Activated naive CD8-positive, alpha-beta T cell treated with anti-CD3 and anti-CD28 coated beads for 36 hours (primary cell): ENCODE measurements at regions not wholly inside any gene's neighbourhood (a gene's known extent, or its start where the extent isn't known, plus 50 kb on each side); places are given as distances from the start of the nearest gene placed in this dataset.

Experiments
- DNase-seq: peaks from one replicate; pipeline ENCODE4 v3.0.0; 2021
- H3K27ac Mint-ChIP-seq: one replicate; pipeline ENCODE4 v1.8.0; 2022; ENCODE audit warnings: mild to moderate bottlenecking, moderate library complexity, mixed read lengths
- H3K27me3 Mint-ChIP-seq: one replicate; pipeline ENCODE4 v1.8.0; 2022; ENCODE audit warnings: mild to moderate bottlenecking, mixed read lengths
- H3K36me3 Mint-ChIP-seq: one replicate; pipeline ENCODE4 v1.8.0; 2021; ENCODE audit warnings: mild to moderate bottlenecking, mixed read lengths
- H3K4me1 Mint-ChIP-seq: one replicate; pipeline ENCODE4 v1.8.0; 2021; ENCODE audit warnings: mixed read lengths
- H3K4me3 Mint-ChIP-seq: one replicate; pipeline ENCODE4 v1.8.0; 2022; ENCODE audit warnings: mild to moderate bottlenecking, moderate library complexity, mixed read lengths
- H3K9me3 Mint-ChIP-seq: one replicate; pipeline ENCODE4 v1.8.0; 2022; ENCODE audit warnings: mixed read lengths

DNA sequence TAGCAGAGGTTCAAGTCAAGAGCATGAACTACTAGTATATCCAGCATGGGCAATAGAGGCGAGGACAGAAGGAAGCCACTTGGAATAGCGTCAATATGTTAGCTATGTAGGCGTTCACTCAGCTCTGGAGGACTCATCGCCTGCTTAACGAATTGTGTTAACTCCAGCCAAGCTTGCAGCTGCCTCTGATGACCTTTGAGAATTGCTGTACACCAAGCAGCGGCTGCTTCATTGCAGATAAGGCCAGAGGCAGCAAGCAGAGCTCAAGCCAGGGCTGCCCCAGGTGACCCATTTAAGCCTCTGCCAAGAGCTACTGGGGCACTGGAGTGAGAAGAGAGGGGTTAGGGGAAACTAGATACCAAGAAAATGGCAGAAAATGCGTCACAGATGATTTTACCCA, 160.2 kb upstream of the IGFBP7 start:
- H3K4me3 Mint-ChIP-seq: no peak overlapping the region
- no peak for DNase-seq
- no peaks in the 10 kb centered on the region for H3K4me1 Mint-ChIP-seq
- no peak overlapping the region for H3K27ac Mint-ChIP-seq
- H3K36me3 Mint-ChIP-seq: no peaks in the 10 kb centered on the region
- no peaks in the 10 kb centered on the region for H3K9me3 Mint-ChIP-seq
- H3K27me3 Mint-ChIP-seq: peaks cover 5% of the 10 kb centered on the region

DNA sequence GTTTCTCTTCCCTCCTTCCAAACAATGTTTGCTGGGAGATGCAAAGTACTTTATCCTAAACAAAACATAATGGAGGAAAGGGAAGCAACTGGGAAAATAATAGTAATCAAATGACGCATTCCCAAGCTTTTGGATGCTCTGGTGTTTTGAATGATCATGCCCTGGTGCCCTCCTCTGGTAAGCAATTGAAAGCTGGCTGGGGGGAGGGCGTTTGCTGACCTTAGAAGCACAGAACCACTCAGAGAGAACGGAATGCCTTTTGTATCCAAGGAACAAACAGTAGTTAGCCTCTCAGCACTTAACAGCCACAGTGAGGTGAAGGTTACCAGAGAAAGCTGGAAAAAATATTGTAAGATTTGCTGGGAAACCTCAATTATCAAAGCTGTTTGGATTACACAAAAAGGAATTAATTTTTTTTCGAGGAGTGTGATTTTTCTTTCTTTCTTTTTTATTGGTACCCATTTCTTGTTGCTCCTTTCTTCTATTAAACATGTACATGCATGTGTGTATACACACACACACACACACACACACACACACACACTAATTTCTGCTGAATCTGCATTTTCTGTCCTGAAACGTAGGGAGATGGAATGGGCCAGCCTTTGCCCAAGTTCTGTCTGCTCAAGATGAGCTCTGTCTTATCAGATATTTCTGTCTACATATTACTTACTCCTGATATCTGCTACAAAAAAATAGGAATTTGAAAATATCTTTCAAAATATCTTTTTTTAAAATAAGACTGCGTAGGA, 155.8 kb upstream of the IGFBP7 start:
- Mint-ChIP-seq H3K4me3 (no peak overlapping the region), H3K36me3 (no peaks in the 10 kb centered on the region), H3K27ac (no peak overlapping the region), H3K27me3 (peaks cover 13% of the 10 kb centered on the region), H3K9me3 (peaks cover 4% of the 10 kb centered on the region), H3K4me1 (no peaks in the 10 kb centered on the region)
- no peak for DNase-seq

DNA sequence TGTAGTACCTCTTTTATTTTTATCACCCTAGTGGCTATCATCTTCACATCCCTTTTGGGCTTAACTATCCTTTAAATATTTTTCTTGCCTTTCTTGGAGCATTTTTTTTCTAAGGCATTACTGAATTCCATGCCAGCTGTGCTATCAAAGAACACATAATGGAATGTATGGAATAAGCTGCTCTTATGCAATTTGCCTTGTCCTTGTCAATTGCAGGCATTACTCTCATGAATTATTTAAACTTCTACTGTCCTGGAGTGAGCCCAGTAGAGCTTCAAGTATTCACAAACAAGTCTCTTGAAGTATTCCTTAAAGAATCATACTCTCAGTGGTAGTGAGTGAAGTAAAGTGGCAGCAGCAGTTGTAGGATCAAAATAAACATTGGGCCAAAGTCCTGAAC, 144.6 kb upstream of the IGFBP7 start:
- Mint-ChIP-seq H3K9me3 (peaks cover 14% of the 10 kb centered on the region), H3K27ac (no peak overlapping the region), H3K4me3 (no peak overlapping the region), H3K36me3 (no peaks in the 10 kb centered on the region), H3K27me3 (no peaks in the 10 kb centered on the region), H3K4me1 (no peaks in the 10 kb centered on the region)
- no peak for DNase-seq

DNA sequence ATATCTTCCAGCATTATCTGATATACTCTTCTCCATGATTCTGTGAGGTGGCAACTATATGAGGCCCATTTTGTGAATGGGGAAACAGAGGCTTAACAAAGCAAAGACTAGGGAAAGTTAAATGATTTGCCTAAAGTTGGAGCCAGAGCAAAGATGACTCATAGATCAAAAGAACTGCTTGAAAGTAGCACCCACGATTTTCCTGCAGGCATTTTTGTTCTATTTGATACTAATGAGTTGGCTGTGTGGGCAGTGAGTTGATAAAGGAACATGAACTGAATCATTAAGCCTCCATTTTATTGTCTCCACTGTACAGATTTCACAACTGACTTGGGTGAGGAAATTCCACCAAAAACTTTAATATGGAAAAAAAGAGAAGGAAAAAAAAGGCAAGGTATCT, 138.9 kb upstream of the IGFBP7 start:
- Mint-ChIP-seq H3K27ac (no peak overlapping the region), H3K4me3 (no peak overlapping the region), H3K27me3 (peaks cover 13% of the 10 kb centered on the region), H3K36me3 (no peaks in the 10 kb centered on the region), H3K9me3 (peaks cover 3% of the 10 kb centered on the region), H3K4me1 (no peaks in the 10 kb centered on the region)
- no peak for DNase-seq

DNA sequence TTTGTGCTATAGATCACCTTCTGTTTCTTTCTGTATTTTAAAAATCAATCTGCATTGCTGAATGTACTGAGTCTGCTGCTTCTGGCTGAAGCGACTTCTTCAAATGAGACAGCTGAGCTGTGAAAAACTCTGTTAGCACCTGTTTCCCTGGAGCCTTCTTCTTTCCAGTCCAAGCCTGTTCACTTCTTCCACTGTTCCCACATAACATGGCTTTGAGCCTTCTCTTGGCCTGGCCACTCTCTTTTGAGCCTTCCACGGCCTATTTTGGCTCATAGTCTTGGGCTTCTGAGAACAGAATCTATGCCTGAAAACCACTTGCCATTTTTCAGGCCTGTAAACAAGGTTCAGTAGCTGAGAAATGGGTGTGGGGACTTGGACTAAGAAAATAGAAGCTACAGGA, 132.9 kb upstream of the IGFBP7 start:
- no peak for DNase-seq
- peaks cover 3% of the 10 kb centered on the region for H3K9me3 Mint-ChIP-seq

DNA sequence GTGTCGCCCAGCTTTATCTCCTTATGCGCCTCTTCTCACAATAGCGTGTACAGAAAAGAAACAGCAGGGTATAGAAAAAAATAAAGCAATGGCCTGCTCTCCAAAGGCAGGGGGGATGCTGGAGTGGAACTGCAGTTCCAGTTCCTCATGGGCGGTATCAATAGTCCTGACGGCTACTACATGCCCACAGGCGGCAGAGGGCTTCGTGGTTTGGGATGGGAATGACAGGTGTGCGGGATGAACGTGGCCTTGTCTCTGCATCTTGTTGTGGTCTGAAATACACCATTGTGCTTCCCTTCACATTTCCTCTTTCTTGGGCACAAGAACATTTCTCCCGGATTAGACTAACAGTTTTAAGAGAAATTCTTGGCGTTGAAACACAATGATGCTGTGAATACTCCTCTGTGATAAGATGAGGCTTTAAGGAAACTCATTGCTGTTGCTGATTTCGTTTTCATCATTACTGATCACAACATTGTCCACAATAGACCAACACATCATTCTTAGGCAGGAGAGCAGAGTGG, 124.1 kb upstream of the IGFBP7 start:
- Mint-ChIP-seq H3K36me3 (no peaks in the 10 kb centered on the region), H3K4me3 (no peak overlapping the region), H3K27me3 (no peaks in the 10 kb centered on the region), H3K4me1 (no peaks in the 10 kb centered on the region), H3K27ac (no peak overlapping the region), H3K9me3 (no peaks in the 10 kb centered on the region)
- DNase-seq: no peak

More for the DNA sequence above, 132.9 kb upstream of the IGFBP7 start:
- Mint-ChIP-seq H3K4me1 (no peaks in the 10 kb centered on the region), H3K36me3 (no peaks in the 10 kb centered on the region), H3K4me3 (no peak overlapping the region), H3K27me3 (peaks cover 18% of the 10 kb centered on the region), H3K27ac (no peak overlapping the region)

DNA sequence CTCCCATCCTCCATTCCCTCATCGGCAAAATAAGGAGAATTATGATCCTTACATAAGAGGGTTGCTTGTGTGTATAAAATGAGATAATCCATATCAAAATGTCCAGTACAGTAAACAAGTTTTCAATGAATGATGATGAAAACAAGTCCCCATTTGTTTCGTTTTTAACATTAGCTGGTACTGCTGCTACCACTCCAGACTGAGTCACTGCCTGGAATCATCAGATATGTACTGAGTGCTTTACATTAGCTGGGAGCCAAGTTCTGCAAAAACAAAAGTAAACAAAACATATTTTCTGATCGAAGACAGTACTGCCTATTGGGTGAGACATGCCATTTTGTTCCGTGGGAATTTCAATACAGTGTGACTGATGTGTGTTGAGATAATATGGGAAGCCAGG, 123.2 kb upstream of the IGFBP7 start:
- peaks cover 3% of the 10 kb centered on the region for H3K27me3 Mint-ChIP-seq
- no peak for DNase-seq
- H3K27ac Mint-ChIP-seq: no peak overlapping the region
- H3K4me1 Mint-ChIP-seq: no peaks in the 10 kb centered on the region
- H3K36me3 Mint-ChIP-seq: no peaks in the 10 kb centered on the region
- no peak overlapping the region for H3K4me3 Mint-ChIP-seq
- H3K9me3 Mint-ChIP-seq: no peaks in the 10 kb centered on the region

DNA sequence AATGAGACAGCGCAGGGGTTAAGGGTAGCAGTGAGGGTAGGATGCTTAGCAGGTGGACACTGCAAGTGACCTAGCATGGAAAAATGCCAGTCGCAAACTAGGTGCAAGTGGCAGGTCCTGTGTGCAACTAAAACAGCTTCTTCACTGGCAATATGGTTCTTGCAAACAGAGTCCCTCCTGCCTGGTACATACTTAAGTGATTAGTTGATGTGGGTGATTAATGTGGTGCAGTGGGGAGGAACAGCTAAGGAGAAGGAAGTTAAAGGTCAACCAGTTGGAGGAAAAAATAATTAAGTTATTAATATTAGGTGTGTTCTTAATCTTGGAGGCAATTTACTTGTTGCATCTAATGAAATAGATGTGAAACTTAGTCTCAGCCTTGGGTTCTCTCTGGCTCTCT, 121.6 kb upstream of the IGFBP7 start:
- peaks cover 14% of the 10 kb centered on the region for H3K27me3 Mint-ChIP-seq

DNA sequence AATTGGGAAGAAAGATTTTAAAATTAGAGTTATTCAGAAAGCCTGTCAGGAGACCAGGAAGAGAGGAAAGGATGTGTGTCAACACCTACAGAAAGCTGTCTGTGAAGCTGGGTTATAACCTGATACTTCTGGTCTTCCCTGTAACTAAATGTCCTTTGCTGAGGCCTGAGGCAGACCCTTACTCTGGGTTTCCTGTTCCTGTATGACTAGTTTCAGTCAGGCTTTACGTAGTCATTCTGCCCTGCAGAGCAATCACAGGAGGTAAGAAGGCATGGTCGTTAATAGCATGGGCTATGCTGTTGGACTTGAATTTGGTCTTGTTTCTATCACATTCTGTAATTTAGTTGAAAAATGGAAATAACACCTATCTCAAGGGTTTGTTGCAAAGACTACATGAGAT, 110.5 kb upstream of the IGFBP7 start:
- Mint-ChIP-seq H3K4me3 (no peak overlapping the region), H3K9me3 (no peaks in the 10 kb centered on the region), H3K4me1 (no peaks in the 10 kb centered on the region), H3K27me3 (no peaks in the 10 kb centered on the region), H3K27ac (no peak overlapping the region), H3K36me3 (no peaks in the 10 kb centered on the region)
- no peak for DNase-seq

More for the DNA sequence above, 121.6 kb upstream of the IGFBP7 start:
- no peaks in the 10 kb centered on the region for H3K9me3 Mint-ChIP-seq
- H3K27ac Mint-ChIP-seq: no peak overlapping the region
- DNase-seq: no peak
- H3K36me3 Mint-ChIP-seq: no peaks in the 10 kb centered on the region
- H3K4me3 Mint-ChIP-seq: no peak overlapping the region
- no peaks in the 10 kb centered on the region for H3K4me1 Mint-ChIP-seq

DNA sequence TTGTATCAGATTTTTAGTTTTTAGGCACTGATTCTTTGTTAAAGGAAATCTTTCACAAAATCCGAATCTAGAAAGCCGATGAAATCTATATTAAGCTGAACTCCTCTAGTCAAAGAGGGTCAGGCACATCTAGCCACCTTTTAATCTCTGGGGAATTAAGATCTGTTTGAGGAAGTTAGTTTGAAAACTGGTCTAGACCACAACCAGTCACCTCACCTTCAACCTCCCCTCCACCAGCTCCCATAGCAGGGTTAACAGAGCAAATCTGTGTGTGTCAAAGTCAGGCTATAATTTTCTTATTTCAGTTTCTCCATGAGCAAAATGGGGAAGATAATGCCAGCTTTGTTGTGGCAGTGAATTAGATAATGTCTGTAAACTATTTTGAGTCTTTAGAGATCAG, 110.0 kb upstream of the IGFBP7 start:
- no peaks in the 10 kb centered on the region for H3K27me3 Mint-ChIP-seq
- H3K27ac Mint-ChIP-seq: no peak overlapping the region
- H3K36me3 Mint-ChIP-seq: no peaks in the 10 kb centered on the region
- H3K4me3 Mint-ChIP-seq: no peak overlapping the region
- no peak for DNase-seq
- no peaks in the 10 kb centered on the region for H3K4me1 Mint-ChIP-seq
- no peaks in the 10 kb centered on the region for H3K9me3 Mint-ChIP-seq

DNA sequence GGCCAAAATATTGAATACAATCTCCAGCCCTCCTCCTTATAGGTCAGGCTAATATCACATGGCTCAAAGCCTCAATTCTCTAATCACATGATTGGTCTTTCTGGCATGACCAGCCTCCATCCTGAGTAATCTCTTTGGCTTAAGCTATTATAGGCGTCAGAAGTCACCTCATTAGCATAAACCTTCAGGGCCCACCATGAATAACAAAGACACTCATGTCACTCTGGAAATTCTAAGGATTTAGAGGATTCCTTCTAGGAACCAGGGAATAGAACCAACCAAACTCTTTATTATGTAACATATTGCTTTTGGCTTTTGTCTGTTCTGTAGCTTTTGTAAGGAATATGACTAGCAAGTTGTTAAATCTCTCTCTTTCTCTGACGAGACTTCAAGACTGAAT, 109.2 kb upstream of the IGFBP7 start:
- H3K27ac Mint-ChIP-seq: no peak overlapping the region
- no peaks in the 10 kb centered on the region for H3K27me3 Mint-ChIP-seq
- H3K4me1 Mint-ChIP-seq: no peaks in the 10 kb centered on the region
- H3K4me3 Mint-ChIP-seq: no peak overlapping the region
- H3K9me3 Mint-ChIP-seq: no peaks in the 10 kb centered on the region
- DNase-seq: no peak
- H3K36me3 Mint-ChIP-seq: no peaks in the 10 kb centered on the region

DNA sequence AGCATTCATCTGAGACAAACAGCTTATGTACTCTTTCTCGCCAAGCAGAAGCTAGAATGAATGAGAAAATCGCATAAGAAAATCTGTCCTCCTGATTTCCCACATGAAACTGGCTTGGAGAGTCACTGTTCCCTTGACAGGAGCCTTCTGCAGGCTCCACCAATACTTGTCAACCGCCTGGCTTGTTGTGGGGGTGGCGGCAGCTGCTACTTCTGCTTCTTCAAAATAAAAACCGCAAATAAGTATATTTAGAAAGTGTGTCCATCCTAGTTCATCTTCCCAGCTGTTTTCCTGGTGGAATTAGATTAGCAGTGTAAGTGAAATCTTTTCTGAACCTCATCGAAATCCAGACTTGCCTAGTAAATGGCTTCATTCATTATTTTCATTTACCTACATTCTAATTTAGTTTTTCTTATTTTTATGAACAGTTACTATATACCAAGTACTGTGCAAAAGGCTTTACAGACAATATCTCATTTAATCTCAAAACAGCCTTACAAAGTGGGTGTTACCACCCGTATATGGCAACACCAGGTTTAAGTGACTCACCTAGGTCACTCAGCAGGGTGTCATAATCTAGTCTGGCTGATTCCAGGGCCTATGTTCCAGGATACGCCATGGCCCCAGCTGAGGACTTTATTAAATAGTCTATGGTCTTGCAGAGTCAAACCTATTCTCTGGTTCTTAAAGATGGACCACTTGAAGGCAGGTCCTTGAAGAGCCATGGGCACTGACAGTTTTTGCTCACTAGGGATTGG, 104.6 kb upstream of the IGFBP7 start:
- H3K4me1 Mint-ChIP-seq: no peaks in the 10 kb centered on the region
- H3K4me3 Mint-ChIP-seq: no peak overlapping the region
- H3K36me3 Mint-ChIP-seq: no peaks in the 10 kb centered on the region
- H3K9me3 Mint-ChIP-seq: no peaks in the 10 kb centered on the region
- no peak for DNase-seq
- no peak overlapping the region for H3K27ac Mint-ChIP-seq
- no peaks in the 10 kb centered on the region for H3K27me3 Mint-ChIP-seq

DNA sequence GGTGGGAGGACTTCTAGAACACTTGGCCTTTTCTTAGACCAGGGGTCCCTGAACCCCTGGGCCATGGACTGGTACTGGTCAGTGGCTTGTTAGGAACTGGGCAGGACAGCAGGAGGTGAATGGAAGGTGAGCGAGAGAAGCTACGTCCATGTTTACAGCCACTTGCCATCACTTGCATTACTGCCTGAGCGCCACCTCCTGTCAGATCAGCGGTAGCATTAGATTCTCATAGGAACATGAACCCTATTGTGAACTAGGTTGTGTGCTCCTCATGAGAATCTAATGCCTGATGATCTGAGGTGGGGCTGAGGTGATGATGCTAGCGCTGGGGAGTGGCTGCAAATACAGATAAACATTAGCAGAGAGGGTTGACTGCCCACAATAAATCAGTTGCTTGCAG, 100.9 kb upstream of the IGFBP7 start:
- Mint-ChIP-seq H3K4me3 (no peak overlapping the region), H3K27me3 (peaks cover 3% of the 10 kb centered on the region), H3K9me3 (no peaks in the 10 kb centered on the region), H3K36me3 (no peaks in the 10 kb centered on the region), H3K27ac (no peak overlapping the region), H3K4me1 (no peaks in the 10 kb centered on the region)
- no peak for DNase-seq

DNA sequence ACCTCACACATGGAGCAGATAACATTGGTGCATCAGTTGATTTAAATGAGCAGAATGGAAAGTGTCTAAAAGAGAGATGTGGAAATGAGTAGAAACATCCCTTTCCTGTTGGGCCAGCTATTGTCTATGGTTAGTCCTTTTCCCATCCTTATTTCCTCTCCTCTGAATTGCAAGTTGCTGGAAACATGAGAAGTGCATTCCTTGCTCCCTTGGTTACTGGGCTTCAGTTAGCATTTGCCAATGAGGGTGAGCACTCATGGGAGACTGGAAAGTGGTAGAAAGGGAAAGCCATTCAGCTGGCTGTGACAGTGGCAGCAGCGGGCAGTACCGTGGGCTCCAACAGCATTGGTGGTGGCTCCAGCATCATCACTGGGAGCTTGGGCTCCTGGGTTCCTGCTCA, 96.0 kb upstream of the IGFBP7 start:
- no peaks in the 10 kb centered on the region for H3K4me1 Mint-ChIP-seq
- H3K27me3 Mint-ChIP-seq: peaks cover 6% of the 10 kb centered on the region
- no peaks in the 10 kb centered on the region for H3K36me3 Mint-ChIP-seq
- DNase-seq: no peak
- H3K4me3 Mint-ChIP-seq: no peak overlapping the region
- no peak overlapping the region for H3K27ac Mint-ChIP-seq
- H3K9me3 Mint-ChIP-seq: no peaks in the 10 kb centered on the region

DNA sequence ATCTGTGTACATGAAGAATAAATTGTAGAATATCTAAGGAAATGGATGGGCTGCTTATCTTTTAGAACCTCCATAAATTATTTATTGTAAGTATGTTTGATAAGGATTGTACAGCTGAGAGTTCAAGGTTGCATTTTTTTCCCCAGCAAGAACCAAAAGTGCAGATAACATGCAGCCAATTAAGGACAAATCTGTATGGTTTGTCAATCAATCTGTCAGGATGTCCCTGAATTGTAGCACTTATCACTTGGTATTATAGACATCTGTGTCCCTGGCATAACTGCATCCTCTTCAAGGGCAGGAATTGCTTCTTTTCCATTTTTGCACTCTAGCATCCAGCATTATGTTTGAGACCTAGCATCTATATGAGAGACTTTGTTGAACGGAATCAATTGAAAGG, 95.4 kb upstream of the IGFBP7 start:
- H3K9me3 Mint-ChIP-seq: no peaks in the 10 kb centered on the region
- no peak overlapping the region for H3K27ac Mint-ChIP-seq
- no peaks in the 10 kb centered on the region for H3K4me1 Mint-ChIP-seq
- DNase-seq: no peak
- peaks cover 6% of the 10 kb centered on the region for H3K27me3 Mint-ChIP-seq
- no peak overlapping the region for H3K4me3 Mint-ChIP-seq
- no peaks in the 10 kb centered on the region for H3K36me3 Mint-ChIP-seq
